Fibroblast of lung (primary cell): ENCODE measurements at regions not wholly inside any gene's neighbourhood (a gene's known extent, or its start where the extent isn't known, plus 50 kb on each side); places are given as distances from the start of the nearest gene placed in this dataset.

Source experiments
- EZH2 ChIP-seq: IDR thresholded peaks from 2 replicates; pipeline ENCODE4 v1.5.1; 2012; ENCODE audit warnings: low read length, control low read depth, mild to moderate bottlenecking; ENCODE audit errors: missing control alignments
- TF ChIP-seq, protein P1 (sequence below), 2 donors: IDR thresholded peaks in 1 of 2; conservative IDR thresholded peaks in 1 of 2; 1 replicate in 1 of 2; 2 replicates in 1 of 2; pipeline ENCODE4 v1.5.1; 2011 to 2012; ENCODE audit warnings: low read length in 2 of 2, control low read depth in 1 of 2, inconsistent platforms in 1 of 2, low read depth in 1 of 2, mild to moderate bottlenecking in 1 of 2

DNA sequence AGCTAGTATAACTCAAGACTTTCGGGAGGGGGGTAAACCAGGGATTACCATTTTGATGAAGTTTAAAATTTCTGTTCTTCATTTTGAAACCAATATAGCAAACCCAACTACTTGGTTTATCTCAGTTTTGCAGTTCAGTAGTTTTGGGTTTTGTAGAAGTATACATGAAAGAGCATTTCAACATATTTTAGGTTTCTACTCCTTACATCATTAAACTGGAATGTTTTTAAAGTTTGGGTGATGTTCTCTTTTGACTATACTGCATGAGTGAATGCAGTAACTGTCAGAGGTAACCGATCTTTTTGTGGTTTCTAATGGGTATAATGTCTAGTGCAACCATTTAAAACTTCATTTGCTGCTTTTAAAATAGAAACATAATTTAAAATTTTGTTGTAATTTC lies 248.3 kb upstream of the MAD2L1 start:
- TF ChIP-seq, protein P1, sequence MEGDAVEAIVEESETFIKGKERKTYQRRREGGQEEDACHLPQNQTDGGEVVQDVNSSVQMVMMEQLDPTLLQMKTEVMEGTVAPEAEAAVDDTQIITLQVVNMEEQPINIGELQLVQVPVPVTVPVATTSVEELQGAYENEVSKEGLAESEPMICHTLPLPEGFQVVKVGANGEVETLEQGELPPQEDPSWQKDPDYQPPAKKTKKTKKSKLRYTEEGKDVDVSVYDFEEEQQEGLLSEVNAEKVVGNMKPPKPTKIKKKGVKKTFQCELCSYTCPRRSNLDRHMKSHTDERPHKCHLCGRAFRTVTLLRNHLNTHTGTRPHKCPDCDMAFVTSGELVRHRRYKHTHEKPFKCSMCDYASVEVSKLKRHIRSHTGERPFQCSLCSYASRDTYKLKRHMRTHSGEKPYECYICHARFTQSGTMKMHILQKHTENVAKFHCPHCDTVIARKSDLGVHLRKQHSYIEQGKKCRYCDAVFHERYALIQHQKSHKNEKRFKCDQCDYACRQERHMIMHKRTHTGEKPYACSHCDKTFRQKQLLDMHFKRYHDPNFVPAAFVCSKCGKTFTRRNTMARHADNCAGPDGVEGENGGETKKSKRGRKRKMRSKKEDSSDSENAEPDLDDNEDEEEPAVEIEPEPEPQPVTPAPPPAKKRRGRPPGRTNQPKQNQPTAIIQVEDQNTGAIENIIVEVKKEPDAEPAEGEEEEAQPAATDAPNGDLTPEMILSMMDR (conservative IDR thresholded peaks at IDR 0.05 in 1 of 2, IDR thresholded peaks at IDR 0.05 in 1 of 2; ENCODE audit: low read depth in 1 of 2, low read length in 2 of 2) = no peak
- TF ChIP-seq EZH2 = no peak
